GM18870 (cell line): ENCODE measurements at regions not wholly inside any gene's neighbourhood (a gene's known extent, or its start where the extent isn't known, plus 50 kb on each side); places are given as distances from the start of the nearest gene placed in this dataset.

Source experiments
- ATAC-seq: cut with Tn5 transposase; IDR thresholded peaks from one replicate; pipeline ENCODE4 v1.9.1; 2021; ENCODE audit warnings: moderate library complexity; ENCODE audit not compliant: unreplicated experiment

GRCh38 chr22:49608660-49609059 is 219.0 kb downstream of the BRD1 start:
- ATAC-seq: no peak

GRCh38 chr22:49608228-49608627 is 219.4 kb downstream of the BRD1 start:
- ATAC-seq: no peak

GRCh38 chr22:49607821-49608220 is 219.9 kb downstream of the BRD1 start:
- no peak for ATAC-seq

- ATAC-seq: no peak
Observed at GRCh38 chr22:49606562-49607290, 220.9 kb downstream of the BRD1 start.

GRCh38 chr22:49604732-49605302 is 222.9 kb downstream of the BRD1 start:
- ATAC-seq: no peak

- no peak for ATAC-seq
Observed at GRCh38 chr22:49603016-49603415, 224.7 kb downstream of the BRD1 start.

- ATAC-seq: no peak
Observed at GRCh38 chr22:49602481-49602880, 225.2 kb downstream of the BRD1 start.

- ATAC-seq: no peak
Observed at GRCh38 chr22:49601614-49602321, 225.9 kb downstream of the BRD1 start.

GRCh38 chr22:49600891-49601431 is 226.7 kb downstream of the BRD1 start:
- no peak for ATAC-seq

GRCh38 chr22:49600468-49600867 is 227.2 kb downstream of the BRD1 start:
- ATAC-seq: no peak

- no peak for ATAC-seq
Observed at GRCh38 chr22:49599691-49600455, 227.8 kb downstream of the BRD1 start.

GRCh38 chr22:49599039-49599438 is 228.6 kb downstream of the BRD1 start:
- ATAC-seq: no peak

- no peak for ATAC-seq
Observed at GRCh38 chr22:49598338-49598737, 229.3 kb downstream of the BRD1 start.

GRCh38 chr22:49597428-49598039 is 230.1 kb downstream of the BRD1 start:
- no peak for ATAC-seq

GRCh38 chr22:49595465-49596078 is 232.1 kb downstream of the BRD1 start:
- no peak for ATAC-seq

- ATAC-seq: no peak
Observed at GRCh38 chr22:49594078-49594477, 233.6 kb downstream of the BRD1 start.

GRCh38 chr22:49593509-49593908 is 234.2 kb downstream of the BRD1 start:
- no peak for ATAC-seq

GRCh38 chr22:49592780-49593501 is 234.7 kb downstream of the BRD1 start:
- no peak for ATAC-seq

GRCh38 chr22:49590851-49591445 is 236.7 kb downstream of the BRD1 start:
- no peak for ATAC-seq
